HEK293 (cell line): ENCODE measurements at regions not wholly inside any gene's neighbourhood (a gene's known extent, or its start where the extent isn't known, plus 50 kb on each side); places are given as distances from the start of the nearest gene placed in this dataset.

Source experiments
- CTCF ChIA-PET: fragments of 350-600 bp; formaldehyde crosslinking; extraction: SDS; loops from one replicate; lab custom pipeline; 2021; ENCODE audit warnings: antibody characterized with exemption; lab: Yijun Ruan, JAX
- POLR2A ChIA-PET: fragments of 300-600 bp; formaldehyde crosslinking; extraction: SDS; loops from one replicate; lab custom pipeline; 2020; ENCODE audit warnings: antibody characterized with exemption, inconsistent platforms; lab: Yijun Ruan, JAX
- H3K27ac ChIP-seq: fragments of 200-500 bp; sonication (Bioruptor generic); 2 replicates; pipeline ENCODE4 v1.5.1; 2014; ENCODE audit warnings: low read depth, low read length, control low read depth, inconsistent platforms; ENCODE audit errors: extremely low read depth
- H3K36me3 ChIP-seq, 2 experiments: fragments of 200-500 bp in 1 of 2; sonication (Bioruptor generic) in 1 of 2; 1 replicate in 1 of 2; 2 replicates in 1 of 2; pipeline ENCODE4 v1.5.1; 2014 to 2017; ENCODE audit warnings: inconsistent platforms in 2 of 2, low read length in 2 of 2; ENCODE audit not compliant: control insufficient read depth in 2 of 2, insufficient read depth in 1 of 2
- H3K4me1 ChIP-seq: fragments of 200-500 bp; sonication (Bioruptor generic); 2 replicates; pipeline ENCODE4 v1.5.1; 2014; ENCODE audit warnings: mild to moderate bottlenecking, low read length, inconsistent platforms; ENCODE audit not compliant: control insufficient read depth, insufficient read depth
- H3K4me3 ChIP-seq: 2 replicates; pipeline ENCODE4 v1.5.1; 2011; ENCODE audit warnings: low read depth, mild to moderate bottlenecking, control low read depth, low read length, moderate library complexity
- H3K9me3 ChIP-seq: fragments of 200-500 bp; sonication (Bioruptor generic); 2 replicates; pipeline ENCODE4 v1.5.1; 2014; ENCODE audit warnings: low read depth, low read length, inconsistent platforms; ENCODE audit not compliant: control insufficient read depth, insufficient read depth
- HOXA7 ChIP-seq: sonication (generic); formaldehyde crosslinking; IDR thresholded peaks from 2 replicates; pipeline ENCODE4 v1.8.1; 2022; ENCODE audit warnings: missing genetic modification reagents, borderline replicate concordance
- KLF10 ChIP-seq: fragments of 450-650 bp; IDR thresholded peaks from 2 replicates; pipeline ENCODE4 v1.5.1; 2018; ENCODE audit warnings: missing biosample characterization, mild to moderate bottlenecking, missing genetic modification characterization
- KLF8 ChIP-seq: fragments of 450-650 bp; formaldehyde crosslinking; IDR thresholded peaks from 2 replicates; pipeline ENCODE4 v1.5.1; 2016; ENCODE audit warnings: missing biosample characterization, missing genetic modification characterization
- MZF1 ChIP-seq: fragments of 450-650 bp; formaldehyde crosslinking; IDR thresholded peaks from 2 replicates; pipeline ENCODE4 v1.5.1; 2017; ENCODE audit warnings: missing biosample characterization, missing genetic modification characterization, borderline replicate concordance
- PRDM6 ChIP-seq: fragments of 450-650 bp; formaldehyde crosslinking; IDR thresholded peaks from 2 replicates; pipeline ENCODE4 v1.5.1; 2017; ENCODE audit warnings: missing biosample characterization, missing genetic modification characterization
- SETDB1 ChIP-seq: IDR thresholded peaks from one replicate; pipeline ENCODE4 v1.6.1; 2017; ENCODE audit warnings: mild to moderate bottlenecking, low read length, moderate library complexity, mixed read lengths; ENCODE audit not compliant: insufficient read length
- ZBTB20 ChIP-seq: fragments of 450-650 bp; formaldehyde crosslinking; IDR thresholded peaks from 2 replicates; pipeline ENCODE4 v1.5.1; 2016; ENCODE audit warnings: missing biosample characterization, missing genetic modification characterization
- ZBTB7A ChIP-seq: fragments of 450-650 bp; formaldehyde crosslinking; IDR thresholded peaks from 2 replicates; pipeline ENCODE4 v1.5.1; 2016; ENCODE audit warnings: low read depth, missing biosample characterization, missing genetic modification characterization
- ZBTB8A ChIP-seq: fragments of 450-650 bp; formaldehyde crosslinking; IDR thresholded peaks from 2 replicates; pipeline ENCODE4 v1.5.1; 2016; ENCODE audit warnings: missing biosample characterization, missing genetic modification characterization
- ZEB2 ChIP-seq: fragments of 450-650 bp; formaldehyde crosslinking; IDR thresholded peaks from 2 replicates; pipeline ENCODE4 v1.5.1; 2016; ENCODE audit warnings: missing biosample characterization, missing genetic modification characterization
- ZNF18 ChIP-seq: fragments of 450-650 bp; formaldehyde crosslinking; IDR thresholded peaks from 2 replicates; pipeline ENCODE4 v1.5.1; 2016; ENCODE audit warnings: missing biosample characterization, missing genetic modification characterization
- ZNF211 ChIP-seq: fragments of 450-650 bp; formaldehyde crosslinking; IDR thresholded peaks from 2 replicates; pipeline ENCODE4 v1.5.1; 2016; ENCODE audit warnings: low read depth, missing biosample characterization, missing genetic modification characterization
- ZNF24 ChIP-seq: fragments of 450-650 bp; formaldehyde crosslinking; IDR thresholded peaks from 2 replicates; pipeline ENCODE4 v1.5.1; 2016; ENCODE audit warnings: missing biosample characterization, missing genetic modification characterization
- ZNF274 ChIP-seq, 2 experiments: fragments of 200-500 bp in 1 of 2; fragments of 450-650 bp in 1 of 2; sonication (Bioruptor generic) in 1 of 2; formaldehyde crosslinking in 1 of 2; IDR thresholded peaks; 2 replicates each; pipeline versions ENCODE4 v1.5.1 to v1.6.1; 2014 to 2016; ENCODE audit warnings: borderline replicate concordance in 1 of 2, inconsistent platforms in 1 of 2, low read length in 1 of 2, missing biosample characterization in 1 of 2, missing genetic modification characterization in 1 of 2
- ZNF302 ChIP-seq: fragments of 450-650 bp; formaldehyde crosslinking; IDR thresholded peaks from 2 replicates; pipeline ENCODE4 v1.5.1; 2016; ENCODE audit warnings: missing biosample characterization, missing genetic modification characterization, low read depth
- ZNF423 ChIP-seq: fragments of 450-650 bp; formaldehyde crosslinking; IDR thresholded peaks from 2 replicates; pipeline ENCODE4 v1.5.1; 2016; ENCODE audit warnings: missing biosample characterization, missing genetic modification characterization
- ZNF473 ChIP-seq: fragments of 450-650 bp; formaldehyde crosslinking; IDR thresholded peaks from 2 replicates; pipeline ENCODE4 v1.5.1; 2017; ENCODE audit warnings: missing biosample characterization, missing genetic modification characterization
- ZNF510 ChIP-seq: fragments of 450-650 bp; formaldehyde crosslinking; IDR thresholded peaks from 2 replicates; pipeline ENCODE4 v1.5.1; 2018; ENCODE audit warnings: mild to moderate bottlenecking, missing genetic modification characterization, missing biosample characterization; ENCODE audit not compliant: insufficient replicate concordance
- ZNF623 ChIP-seq: fragments of 450-650 bp; formaldehyde crosslinking; IDR thresholded peaks from 2 replicates; pipeline ENCODE4 v1.5.1; 2016; ENCODE audit warnings: missing biosample characterization, missing genetic modification characterization
- ZNF660 ChIP-seq: fragments of 450-650 bp; IDR thresholded peaks from 2 replicates; pipeline ENCODE4 v1.5.1; 2018; ENCODE audit warnings: missing biosample characterization, mild to moderate bottlenecking, missing genetic modification characterization
- ZNF692 ChIP-seq: fragments of 450-650 bp; formaldehyde crosslinking; IDR thresholded peaks from 2 replicates; pipeline ENCODE4 v1.5.1; 2016; ENCODE audit warnings: missing biosample characterization, missing genetic modification characterization
- ZNF701 ChIP-seq: fragments of 450-650 bp; formaldehyde crosslinking; IDR thresholded peaks from 2 replicates; pipeline ENCODE4 v1.5.1; 2016; ENCODE audit warnings: missing biosample characterization, missing genetic modification characterization
- ZNF76 ChIP-seq: fragments of 450-650 bp; formaldehyde crosslinking; IDR thresholded peaks from 2 replicates; pipeline ENCODE4; 2016; ENCODE audit warnings: low read depth, missing biosample characterization, missing genetic modification characterization, borderline replicate concordance
- ZNF792 ChIP-seq: fragments of 450-650 bp; formaldehyde crosslinking; IDR thresholded peaks from 2 replicates; pipeline ENCODE4 v1.5.1; 2016; ENCODE audit warnings: missing biosample characterization, missing genetic modification characterization
- ZNF830 ChIP-seq: fragments of 450-650 bp; IDR thresholded peaks from 2 replicates; pipeline ENCODE4 v1.5.0; 2018; ENCODE audit warnings: missing biosample characterization, missing genetic modification characterization, low read depth, mild to moderate bottlenecking, moderate library complexity
- ZSCAN5A ChIP-seq: fragments of 450-650 bp; formaldehyde crosslinking; IDR thresholded peaks from 2 replicates; pipeline ENCODE4 v1.5.1; 2016; ENCODE audit warnings: missing biosample characterization, missing genetic modification characterization

GRCh38 chr9:1353291-1353690, 303.1 kb downstream of the DMRT2 start:
- TF ChIP-seq ZNF692 (tag by site-specific recombination), result no peak
- no peak for TF ChIP-seq ZNF18 (tag by site-specific recombination)
- no peak for TF ChIP-seq ZNF274 (IDR thresholded peaks at IDR 0.05; ENCODE audit: low read length)
- TF ChIP-seq ZNF274 (tag by site-specific recombination; IDR thresholded peaks at IDR 0.05; ENCODE audit: borderline replicate concordance), result no peak
- no peak for TF ChIP-seq KLF10 (tag by site-specific recombination)
- no peak for TF ChIP-seq ZNF473 (tag by site-specific recombination)
- no peak for TF ChIP-seq ZSCAN5A
- no peaks in the 10 kb centered on the region for H3K4me1 ChIP-seq
- no peaks in the 10 kb centered on the region for H3K36me3 ChIP-seq
- no peak overlapping the region for H3K4me3 ChIP-seq
- H3K9me3 ChIP-seq, result no peaks in the 10 kb centered on the region
- POLR2A ChIA-PET, result no interaction called here
- H3K27ac ChIP-seq, result no peak overlapping the region
- CTCF ChIA-PET, result interaction anchor here (0.5 kb wide), 1 partner anchor 345 kb away, joined by 3 read pairs; no protein-coding TSS in a partner anchor

- Histone ChIP-seq H3K4me1 (no peaks in the 10 kb centered on the region), H3K27ac (no peak overlapping the region), H3K4me3 (no peak overlapping the region), H3K9me3 (no peaks in the 10 kb centered on the region), H3K36me3 (no peaks in the 10 kb centered on the region)
- CTCF ChIA-PET, result no interaction called here
- peak; percentile 47; the same call in 1 of the 2 replicates for TF ChIP-seq ZNF623 (tag by site-specific recombination)
- TF ChIP-seq ZNF830 (tag by site-specific recombination), result no peak
- POLR2A ChIA-PET, result no interaction called here
These were observed 303.9 kb downstream of the DMRT2 start for GRCh38 chr9:1354086-1354485.

- H3K4me1 ChIP-seq, result no peaks in the 10 kb centered on the region
- ChIA-PET CTCF (no interaction called here), POLR2A (no interaction called here)
- no peak overlapping the region for H3K27ac ChIP-seq
- no peak overlapping the region for H3K4me3 ChIP-seq
- TF ChIP-seq ZNF660 (tag by site-specific recombination) (no peak), ZNF76 (tag by site-specific recombination) (no peak), PRDM6 (tag by site-specific recombination) (no peak), ZEB2 (no peak), ZNF302 (tag by site-specific recombination) (no peak), ZNF423 (no peak), KLF8 (tag by site-specific recombination) (no peak), ZNF24 (no peak), MZF1 (tag by site-specific recombination) (no peak), ZNF211 (tag by site-specific recombination) (no peak), ZNF792 (tag by site-specific recombination) (no peak), SETDB1 (no peak), ZNF510 (tag by site-specific recombination) (no peak), ZBTB8A (tag by site-specific recombination) (no peak), ZBTB20 (tag by site-specific recombination) (no peak), ZNF701 (tag by site-specific recombination) (no peak), ZBTB7A (tag by site-specific recombination) (no peak), HOXA7 (CRISPR knock-in tag) (no peak)
- H3K36me3 ChIP-seq, result no peaks in the 10 kb centered on the region
- no peaks in the 10 kb centered on the region for H3K9me3 ChIP-seq
These were observed 304.4 kb downstream of the DMRT2 start for GRCh38 chr9:1354606-1355005.
